ENCODE measurements at regions not wholly inside any gene's neighbourhood (a gene's known extent, or its start where the extent isn't known, plus 50 kb on each side); places are given as distances from the start of the nearest gene placed in this dataset.
A peak's percentile ranks its signal among the peaks of the same experiment; 100 is the strongest.

DNA sequence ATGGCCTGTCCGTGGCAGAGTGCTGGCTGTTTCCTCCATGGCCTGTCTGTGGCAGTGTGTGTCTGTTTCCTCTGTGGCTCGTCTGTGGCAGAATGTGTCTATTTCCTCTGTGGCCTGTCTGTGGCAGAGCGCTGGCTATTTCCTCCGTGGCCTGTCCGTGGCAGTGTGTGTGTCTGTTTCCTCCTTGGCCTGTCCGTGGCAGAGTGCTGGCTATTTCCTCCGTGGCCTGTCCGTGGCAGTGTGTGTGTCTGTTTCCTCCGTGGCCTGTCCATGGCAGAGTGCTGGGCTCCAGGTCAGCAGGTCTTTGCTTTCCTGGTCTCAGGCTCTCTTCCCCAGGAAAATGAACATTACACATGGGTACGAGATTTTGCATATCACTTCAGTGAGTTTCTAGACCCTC, 138.4 kb upstream of the IPO9 start:
- no peak for DNase-seq

DNA sequence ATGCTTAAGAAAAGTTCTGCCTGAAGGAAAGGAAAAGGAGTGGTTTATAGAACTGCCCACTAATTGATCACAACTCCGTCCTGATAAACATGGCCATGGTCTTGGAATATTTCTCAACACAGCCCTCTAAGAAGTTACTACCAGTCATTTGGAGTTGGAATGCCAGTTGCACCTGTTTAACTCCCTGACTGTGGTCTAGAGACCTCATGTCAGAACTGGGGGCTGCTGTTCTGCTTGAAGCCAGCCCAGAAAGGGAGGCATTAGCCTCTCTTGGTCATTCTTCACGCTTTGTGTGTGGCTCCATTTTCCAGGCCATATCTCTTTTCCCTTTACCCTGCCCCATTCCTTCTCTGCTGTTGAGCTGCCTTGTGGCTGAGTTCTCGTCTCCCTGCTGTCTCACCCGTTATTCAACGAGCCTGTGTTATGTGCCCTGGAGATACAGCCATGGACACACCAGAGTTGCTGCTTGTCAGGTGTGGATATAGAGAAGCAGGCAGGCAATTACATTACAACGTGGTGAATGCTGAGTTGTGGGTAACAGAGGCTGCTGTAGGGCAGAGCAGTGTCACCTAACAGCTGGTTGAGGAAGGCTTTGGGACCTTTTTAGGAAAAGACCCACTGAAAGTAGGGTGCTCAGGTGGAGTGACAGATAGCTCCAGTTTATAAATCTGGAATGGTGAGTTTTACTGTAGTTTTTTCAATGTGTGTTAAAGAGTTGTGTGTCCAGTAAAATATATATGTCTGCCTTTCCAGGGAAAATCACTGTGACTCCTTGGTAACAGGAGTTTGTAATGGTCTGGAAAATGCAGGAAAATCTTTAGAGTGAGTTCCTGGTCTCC, 137.0 kb upstream of the IPO9 start:
- DNase-seq, result no peak

- DNase-seq, result no peak
Measured at GRCh38 chr1:201692555-201693394, 136.2 kb upstream of the IPO9 start.

DNA sequence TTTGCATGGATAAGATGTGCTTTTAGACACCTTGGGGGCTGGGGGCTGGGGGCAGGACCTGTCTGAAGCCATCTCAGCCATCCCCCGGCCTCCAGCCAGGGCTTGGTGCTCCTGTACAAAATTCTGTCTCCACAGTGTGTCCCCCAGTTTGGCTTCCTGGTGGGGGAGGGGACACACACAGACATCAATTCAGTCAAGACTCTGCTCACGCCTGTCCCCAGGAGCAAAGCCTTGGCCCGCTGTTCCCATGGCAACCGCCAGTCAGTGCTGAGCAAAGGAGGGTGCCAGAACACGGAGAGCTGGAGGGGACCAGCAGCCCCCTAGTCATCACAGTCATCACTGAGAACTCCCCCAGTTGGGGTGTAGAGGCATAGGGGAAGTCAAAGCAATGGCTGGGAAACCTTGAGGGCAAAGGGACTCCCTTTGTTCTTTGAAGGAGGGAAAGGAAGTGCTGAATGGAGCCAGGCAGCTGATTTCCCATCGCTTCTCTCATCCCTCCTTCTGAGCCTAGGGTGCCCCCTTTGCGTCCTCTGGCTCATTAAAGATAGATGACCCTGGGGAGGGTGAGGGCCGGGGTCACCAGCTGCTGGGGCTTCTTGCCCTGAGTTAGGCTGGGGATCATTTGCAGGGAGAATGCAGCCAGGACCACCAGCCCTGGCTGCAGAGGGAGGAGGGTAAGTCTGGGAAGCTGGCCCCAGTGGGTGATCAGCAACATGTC, 134.9 kb upstream of the IPO9 start:
- DNase-seq, result no peak

DNA sequence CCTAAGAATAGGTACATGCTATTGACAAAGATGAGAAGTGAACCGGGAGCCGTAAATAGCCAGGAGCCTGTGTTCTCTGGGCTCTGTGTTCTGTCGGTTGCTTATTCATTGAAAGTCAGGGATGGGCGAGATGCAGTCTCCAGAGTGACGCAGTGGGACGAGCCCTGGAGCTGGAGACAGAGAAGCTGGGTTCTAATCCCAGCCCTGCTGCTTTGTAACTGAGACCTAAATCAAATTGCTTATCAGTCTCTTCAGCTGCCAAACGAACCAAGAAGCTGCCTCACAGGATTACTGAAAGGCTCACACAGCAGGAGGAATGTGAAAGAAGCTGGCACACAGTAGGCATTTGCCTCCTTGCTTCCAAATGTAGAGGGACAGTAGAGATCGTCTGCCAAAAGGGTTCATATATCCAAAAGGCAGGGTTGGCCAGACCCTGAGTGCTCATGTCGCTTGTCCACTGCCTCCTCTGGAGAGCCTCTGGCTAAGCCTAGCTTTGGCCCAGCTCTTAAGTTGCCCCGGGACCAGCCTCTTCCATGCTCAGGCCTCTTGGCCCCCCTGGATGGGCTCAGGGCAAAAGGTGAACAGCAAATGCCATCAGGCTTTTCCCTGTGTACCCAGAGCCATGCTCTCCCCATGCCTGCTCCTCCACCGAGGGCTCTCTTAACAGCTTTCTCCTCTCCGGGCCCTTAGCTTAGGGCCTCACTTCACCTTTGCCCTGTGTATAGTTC, 134.2 kb upstream of the IPO9 start:
- DNase-seq, result no peak

DNA sequence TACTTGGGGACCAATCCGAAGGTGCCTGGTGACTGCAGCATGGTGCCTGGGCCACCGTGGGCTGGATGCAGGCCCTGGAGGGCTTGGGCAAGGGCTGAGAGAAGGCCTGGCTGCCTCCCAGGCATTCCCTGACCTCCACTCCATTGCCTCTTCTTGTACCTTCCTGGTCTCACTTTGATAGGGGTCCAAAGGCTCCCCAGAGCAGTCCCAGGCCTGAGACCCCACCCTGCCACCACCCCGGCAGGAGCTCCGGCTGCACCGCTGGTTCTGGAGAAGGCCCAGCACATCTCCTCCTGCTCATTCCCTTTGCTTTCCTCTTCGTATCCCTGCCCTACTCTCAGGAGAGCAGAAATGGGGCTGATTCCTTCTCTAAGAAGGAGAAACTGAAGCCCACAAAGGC, 133.3 kb upstream of the IPO9 start:
- DNase-seq, result no peak

DNA sequence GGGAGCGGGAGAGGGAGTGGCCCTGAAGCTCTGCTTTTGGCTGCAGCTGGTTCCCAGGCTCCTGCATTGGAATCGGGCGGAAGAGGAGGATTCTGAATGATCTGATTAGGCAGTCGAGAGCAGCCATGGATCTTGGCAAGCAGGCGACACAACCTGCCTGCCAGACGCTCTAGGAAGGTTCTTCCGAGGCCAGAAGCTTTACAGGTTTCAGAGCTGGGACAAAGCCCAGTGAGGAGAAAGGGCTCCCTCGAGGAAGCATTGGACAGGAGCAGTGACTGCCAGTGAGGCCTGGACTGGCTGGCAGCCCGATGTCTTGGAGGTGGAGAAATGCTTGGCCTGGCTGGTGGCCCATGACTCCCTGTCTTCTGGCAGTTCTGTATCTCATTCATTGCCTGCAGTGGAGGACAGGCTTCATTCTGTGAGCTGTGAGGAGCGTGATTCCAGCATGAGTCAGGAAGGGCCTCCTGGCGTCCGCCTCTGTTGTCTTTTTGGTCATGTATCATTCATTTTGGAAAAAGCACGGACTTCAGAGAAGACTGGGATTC, 132.7 kb upstream of the IPO9 start:
- no peak for DNase-seq

GRCh38 chr1:201697174-201697573, 131.8 kb upstream of the IPO9 start:
- no peak for DNase-seq

DNA sequence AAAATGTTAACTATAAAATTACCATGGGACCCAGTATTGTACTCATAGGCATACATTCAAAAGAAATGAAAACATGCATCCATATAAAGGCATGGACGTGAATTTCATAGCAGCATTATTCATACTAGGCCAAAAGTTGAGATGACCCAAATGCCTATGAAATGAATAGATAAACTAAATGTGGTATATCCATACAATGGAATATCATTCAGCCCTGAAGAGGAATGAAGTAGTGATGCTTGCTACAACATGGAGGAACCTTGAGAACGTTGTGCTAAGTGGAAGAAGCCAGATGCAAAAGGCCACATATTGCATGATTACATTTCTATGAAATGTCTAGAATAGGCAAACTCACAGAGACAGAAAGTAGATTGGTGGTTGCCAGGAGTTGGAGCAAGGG, 127.1 kb upstream of the IPO9 start:
- no peak for DNase-seq

DNA sequence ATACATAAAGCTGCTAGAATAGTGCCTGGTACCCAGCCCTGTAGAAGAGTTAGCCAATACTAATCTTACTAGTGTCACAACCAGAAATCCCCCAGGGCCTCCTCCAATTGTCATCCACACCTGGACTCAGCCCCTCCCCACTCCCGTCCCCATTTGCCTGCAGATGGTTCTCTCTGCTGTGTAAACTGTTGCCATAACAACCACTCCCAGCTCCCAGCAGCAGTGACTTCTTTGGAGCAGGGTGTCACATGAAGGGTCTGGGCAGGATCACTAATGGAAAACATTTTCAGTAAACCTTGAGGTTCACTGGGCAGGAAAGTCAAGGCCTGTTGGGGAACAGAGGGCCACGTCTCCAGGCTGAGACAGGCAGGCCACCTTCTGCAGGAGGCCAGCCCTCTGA, 126.0 kb upstream of the IPO9 start:
- DNase-seq, result no peak

- DNase-seq, result peak; percentile 70 to 80
Measured at GRCh38 chr1:201703621-201704438, 125.1 kb upstream of the IPO9 start.

DNA sequence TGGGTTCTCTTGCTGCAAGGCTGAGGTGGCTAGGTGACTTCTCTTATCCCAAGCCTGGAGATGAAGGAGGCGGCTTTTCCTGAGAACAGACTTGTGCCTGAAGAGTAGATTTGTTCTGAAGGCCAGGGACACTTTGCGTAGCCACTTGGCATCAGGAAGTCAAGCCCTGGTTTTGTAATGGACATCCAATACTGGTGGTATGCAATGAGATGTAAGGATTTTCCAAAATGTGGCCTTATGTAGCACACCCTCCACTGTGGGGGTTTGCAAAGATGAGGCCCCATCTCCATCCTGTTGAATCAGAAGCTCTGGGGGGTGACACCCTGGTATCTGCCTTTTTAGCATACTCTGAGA, 124.5 kb upstream of the IPO9 start:
- DNase-seq, result no peak

DNA sequence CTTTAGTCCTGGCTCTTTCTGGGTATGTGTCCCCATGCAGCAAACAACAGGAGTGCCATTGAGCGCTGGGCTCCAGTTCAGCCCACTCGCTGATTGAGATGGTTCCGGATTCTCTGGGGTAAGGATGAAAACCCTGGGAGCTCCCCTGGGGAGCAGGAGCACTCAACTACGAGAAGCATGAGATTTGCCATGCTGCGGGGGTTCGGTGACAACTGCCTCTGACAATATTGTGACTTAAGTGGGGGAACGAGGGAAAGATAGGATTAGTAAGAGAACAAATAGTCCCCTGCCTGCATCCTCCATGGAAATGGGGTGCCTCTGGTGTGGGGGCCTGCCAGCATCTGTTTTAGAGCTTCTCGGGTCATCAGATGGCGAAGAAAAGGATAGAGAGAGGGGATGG, 123.6 kb upstream of the IPO9 start:
- DNase-seq, result no peak

- DNase-seq, result no peak
Measured at GRCh38 chr1:201706109-201706508, 122.8 kb upstream of the IPO9 start.

GRCh38 chr1:201707027-201707426, 121.9 kb upstream of the IPO9 start:
- DNase-seq, result no peak

DNA sequence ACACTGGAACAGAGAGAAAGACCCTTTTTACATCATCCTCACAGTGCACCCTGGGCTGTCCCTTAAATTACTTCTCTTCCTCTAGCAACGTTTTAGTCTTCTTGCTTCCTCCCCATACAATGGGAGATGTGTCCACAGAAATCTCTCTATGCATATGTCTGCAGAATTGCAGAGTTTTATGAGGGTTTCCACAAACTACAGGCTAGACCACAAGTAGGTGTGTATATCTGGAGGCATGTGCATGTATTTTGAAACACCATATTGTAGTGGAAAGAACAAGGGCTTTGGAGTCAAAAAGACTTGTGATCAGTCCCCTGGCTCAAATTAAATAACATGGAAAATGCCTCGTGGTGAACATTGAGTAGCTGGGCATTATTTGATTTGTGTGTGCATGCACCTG, 121.3 kb upstream of the IPO9 start:
- DNase-seq, result no peak

DNA sequence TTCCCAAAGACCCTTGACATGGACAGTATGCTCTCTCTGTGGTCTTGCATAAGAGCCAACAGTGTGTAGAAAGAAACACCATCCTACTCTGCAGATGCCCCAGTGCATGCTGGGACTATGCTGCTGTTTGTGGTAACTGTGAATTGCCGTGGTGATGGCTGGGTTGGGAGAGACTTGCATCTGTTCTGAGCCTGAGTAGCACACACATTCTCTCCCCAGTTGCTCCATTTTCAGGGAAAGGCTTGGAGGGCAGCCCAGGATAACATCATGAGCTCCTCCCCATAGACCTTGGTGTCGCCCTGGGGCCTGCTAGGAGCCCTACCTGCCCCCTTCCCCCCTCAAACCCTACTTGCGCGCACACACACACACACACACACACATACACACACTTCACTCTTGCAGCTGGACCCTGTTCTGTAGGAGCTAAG, 120.9 kb upstream of the IPO9 start:
- DNase-seq, result no peak

DNA sequence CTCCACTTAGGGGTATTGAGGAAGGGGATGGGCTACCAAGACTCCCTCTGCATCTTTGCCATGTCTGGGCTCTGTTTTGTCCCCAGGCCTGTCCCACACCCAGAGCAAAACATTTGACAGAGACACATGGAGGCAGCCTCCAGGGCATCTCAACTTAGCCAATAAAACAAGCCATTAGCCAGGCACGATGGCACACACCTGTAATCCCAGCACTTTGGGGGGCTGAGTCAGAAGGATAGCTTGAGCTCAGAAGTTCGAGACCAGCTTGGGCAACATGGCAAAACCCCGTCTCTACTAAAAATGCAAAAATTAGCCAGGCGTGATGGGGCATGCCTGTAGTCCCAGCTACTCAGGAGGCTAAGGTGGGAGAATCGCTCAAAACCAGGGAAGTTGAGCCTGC, 120.3 kb upstream of the IPO9 start:
- DNase-seq, result no peak

GRCh38 chr1:201709564-201710295, 119.2 kb upstream of the IPO9 start:
- DNase-seq, result peak; percentile 71 to 73

GRCh38 chr1:201710632-201711597, 118.0 kb upstream of the IPO9 start:
- DNase-seq, result no peak

All from stimulated activated CD4-positive, alpha-beta T cell treated with anti-CD3 and anti-CD28 coated beads, Interleukin-2, amount 100 ng/mL, for 24 hours (primary cell).